HG03460 (cell line): ENCODE measurements at regions not wholly inside any gene's neighbourhood (a gene's known extent, or its start where the extent isn't known, plus 50 kb on each side); places are given as distances from the start of the nearest gene placed in this dataset.

Source experiments
- ATAC-seq: cut with Tn5 transposase; IDR thresholded peaks from one replicate; pipeline ENCODE4 v1.9.1; 2021; ENCODE audit not compliant: unreplicated experiment

- ATAC-seq = no peak
These were observed 225.6 kb upstream of the CRY1 start for GRCh38 chr12:107318806-107319532.

- ATAC-seq = no peak
These were observed 226.2 kb upstream of the CRY1 start for GRCh38 chr12:107319533-107320032.

GRCh38 chr12:107320033-107320928 is 226.9 kb upstream of the CRY1 start:
- no peak for ATAC-seq

GRCh38 chr12:107320929-107321631 is 227.7 kb upstream of the CRY1 start:
- no peak for ATAC-seq

GRCh38 chr12:107322063-107322462 is 228.7 kb upstream of the CRY1 start:
- ATAC-seq = no peak

- no peak for ATAC-seq
These were observed 231.8 kb upstream of the CRY1 start for GRCh38 chr12:107325075-107325608.

GRCh38 chr12:107326237-107326636 is 232.9 kb upstream of the CRY1 start:
- no peak for ATAC-seq

GRCh38 chr12:107327651-107328182 is 234.4 kb upstream of the CRY1 start:
- ATAC-seq = no peak

GRCh38 chr12:107328442-107329133 is 235.2 kb upstream of the CRY1 start:
- ATAC-seq = no peak

- ATAC-seq = no peak
These were observed 236.4 kb upstream of the CRY1 start for GRCh38 chr12:107329569-107330324.

- no peak for ATAC-seq
These were observed 237.6 kb upstream of the CRY1 start for GRCh38 chr12:107330831-107331431.

- ATAC-seq = no peak
These were observed 238.1 kb upstream of the CRY1 start for GRCh38 chr12:107331471-107331870.

- ATAC-seq = no peak
These were observed 238.6 kb upstream of the CRY1 start for GRCh38 chr12:107331912-107332311.

- ATAC-seq = no peak
These were observed 239.4 kb upstream of the CRY1 start for GRCh38 chr12:107332743-107333142.

- ATAC-seq = no peak
These were observed 242.6 kb upstream of the CRY1 start for GRCh38 chr12:107335802-107336570.

GRCh38 chr12:107336695-107337094 is 243.3 kb upstream of the CRY1 start:
- ATAC-seq = no peak

GRCh38 chr12:107337346-107338095 is 244.2 kb upstream of the CRY1 start:
- ATAC-seq = no peak

GRCh38 chr12:107339487-107339886 is 246.1 kb upstream of the CRY1 start:
- no peak for ATAC-seq
